NCI-H1436 (cell line): ENCODE measurements at regions not wholly inside any gene's neighbourhood (a gene's known extent, or its start where the extent isn't known, plus 50 kb on each side); places are given as distances from the start of the nearest gene placed in this dataset.

Experiments used
- DNase-seq: peaks from one replicate; lab custom pipeline; 2025; lab: John Stamatoyannopoulos, UW

- DNase-seq, result no peak
These were observed 347.0 kb downstream of the CYRIA start for GRCh38 chr2:16318474-16319195.

GRCh38 chr2:16318051-16318450 is 347.6 kb downstream of the CYRIA start:
- no peak for DNase-seq

- no peak for DNase-seq
These were observed 348.3 kb downstream of the CYRIA start for GRCh38 chr2:16317211-16317830.

- no peak for DNase-seq
These were observed 349.0 kb downstream of the CYRIA start for GRCh38 chr2:16316456-16317210.

GRCh38 chr2:16315908-16316307 is 349.7 kb downstream of the CYRIA start:
- no peak for DNase-seq

GRCh38 chr2:16315458-16315835 is 350.2 kb downstream of the CYRIA start:
- DNase-seq, result no peak

- no peak for DNase-seq
These were observed 350.8 kb downstream of the CYRIA start for GRCh38 chr2:16314691-16315457.

GRCh38 chr2:16314001-16314400 is 351.6 kb downstream of the CYRIA start:
- no peak for DNase-seq

- DNase-seq, result no peak
These were observed 352.2 kb downstream of the CYRIA start for GRCh38 chr2:16313235-16313975.

- DNase-seq, result no peak
These were observed 352.9 kb downstream of the CYRIA start for GRCh38 chr2:16312771-16313170.

GRCh38 chr2:16311521-16312440 is 353.9 kb downstream of the CYRIA start:
- no peak for DNase-seq

GRCh38 chr2:16308816-16309215 is 356.8 kb downstream of the CYRIA start:
- no peak for DNase-seq

GRCh38 chr2:16304876-16305590 is 360.6 kb downstream of the CYRIA start:
- DNase-seq, result no peak

GRCh38 chr2:16303761-16304160 is 361.9 kb downstream of the CYRIA start:
- DNase-seq, result no peak

GRCh38 chr2:16303273-16303577 is 362.4 kb downstream of the CYRIA start:
- no peak for DNase-seq

- no peak for DNase-seq
These were observed 362.3 kb downstream of the MYCN start for GRCh38 chr2:16302431-16303272.

- no peak for DNase-seq
These were observed 361.6 kb downstream of the MYCN start for GRCh38 chr2:16301961-16302360.

GRCh38 chr2:16298866-16299265 is 358.5 kb downstream of the MYCN start:
- DNase-seq, result no peak
